Neural cell (in vitro differentiated cells): ENCODE measurements at regions not wholly inside any gene's neighbourhood (a gene's known extent, or its start where the extent isn't known, plus 50 kb on each side); places are given as distances from the start of the nearest gene placed in this dataset.

Experiments
- H2AFZ ChIP-seq: fragments of 200-600, 300-800 bp; sonication (generic), shearing (Covaris generic); 2 replicates; pipeline ENCODE4 v1.6.0; 2014; ENCODE audit warnings: low read depth, mild to moderate bottlenecking, antibody characterized with exemption, low read length, moderate library complexity
- H3F3A ChIP-seq: fragments of 200-600 bp; shearing (Covaris generic); 2 replicates; pipeline ENCODE4 v1.6.1; 2016; ENCODE audit warnings: mild to moderate bottlenecking, moderate library complexity, mixed read lengths, antibody characterized with exemption, low read length; ENCODE audit not compliant: insufficient read depth, poor library complexity, severe bottlenecking
- H3K27ac ChIP-seq: fragments of 200-600, 300-800 bp; sonication (generic), shearing (Covaris generic); 2 replicates; pipeline ENCODE4 v1.5.1; 2014; ENCODE audit warnings: mild to moderate bottlenecking, low read length, moderate library complexity
- H3K27me3 ChIP-seq: fragments of 300-800, 200-600 bp; sonication (generic), shearing (Covaris generic); 2 replicates; pipeline ENCODE4 v1.6.0; 2014; ENCODE audit warnings: mild to moderate bottlenecking, low read depth, low read length, moderate library complexity; ENCODE audit not compliant: insufficient read depth
- H3K36me3 ChIP-seq: fragments of 300-800, 200-600 bp; sonication (generic), shearing (Covaris generic); 2 replicates; pipeline ENCODE4 v1.5.1; 2014; ENCODE audit warnings: mild to moderate bottlenecking, antibody characterized with exemption, low read length, moderate library complexity; ENCODE audit not compliant: insufficient read depth
- H3K4me2 ChIP-seq: fragments of 300-800, 200-600 bp; sonication (generic), shearing (Covaris generic); 2 replicates; pipeline ENCODE4 v1.6.0; 2014; ENCODE audit warnings: mild to moderate bottlenecking, low read length
- H3K4me3 ChIP-seq: fragments of 300-800, 200-600 bp; sonication (generic), shearing (Covaris generic); 2 replicates; pipeline ENCODE4 v1.5.1; 2014; ENCODE audit warnings: mild to moderate bottlenecking, low read length, moderate library complexity
- H3K79me2 ChIP-seq: fragments of 200-600 bp; shearing (Covaris generic); replicated peaks from 2 replicates; pipeline ENCODE4 v1.6.0; 2014; ENCODE audit warnings: mild to moderate bottlenecking, low read length, moderate library complexity; ENCODE audit not compliant: insufficient read depth
- H3K9ac ChIP-seq: fragments of 300-800, 200-600 bp; sonication (generic), shearing (Covaris generic); 2 replicates; pipeline ENCODE4 v1.6.1; 2016; ENCODE audit warnings: mild to moderate bottlenecking, low read length, mixed read lengths
- H3K9me2 ChIP-seq: fragments of 200-600 bp; shearing (Covaris generic); 2 replicates; pipeline ENCODE4 v1.6.1; 2016; ENCODE audit warnings: mild to moderate bottlenecking, low read length, mixed read lengths; ENCODE audit not compliant: insufficient read depth
- H3K9me3 ChIP-seq: fragments of 200-600, 300-800 bp; sonication (generic), shearing (Covaris generic); 2 replicates; pipeline ENCODE4 v1.6.1; 2016; ENCODE audit warnings: mild to moderate bottlenecking, mixed run types, low read length, moderate library complexity, mixed read lengths
- H4K20me1 ChIP-seq: fragments of 200-600 bp; shearing (Covaris generic); 2 replicates; pipeline ENCODE4 v1.6.1; 2016; ENCODE audit warnings: mild to moderate bottlenecking, mixed run types; ENCODE audit not compliant: insufficient read depth
- CTCF ChIP-seq: fragments of 450-650 bp; IDR thresholded peaks from 2 replicates; pipeline ENCODE4 v1.5.1; 2014; ENCODE audit warnings: antibody characterized with exemption, mild to moderate bottlenecking, moderate library complexity; ENCODE audit not compliant: poor library complexity, severe bottlenecking
- EP300 ChIP-seq: fragments of 450-650 bp; conservative IDR thresholded peaks from 2 replicates; pipeline ENCODE4 v1.6.1; 2014; ENCODE audit warnings: antibody characterized with exemption, mild to moderate bottlenecking, moderate library complexity; ENCODE audit not compliant: poor library complexity, severe bottlenecking
- EZH2 ChIP-seq: fragments of 200-600, 300-800 bp; shearing (Covaris generic), sonication (generic); IDR thresholded peaks from 2 replicates; pipeline ENCODE4 v1.6.1; 2014; ENCODE audit warnings: antibody characterized with exemption, low read length, borderline replicate concordance, mild to moderate bottlenecking; ENCODE audit not compliant: insufficient read depth, poor library complexity, severe bottlenecking
- MXI1 ChIP-seq: fragments of 450-650 bp; conservative IDR thresholded peaks from 2 replicates; pipeline ENCODE4 v1.6.1; 2014; ENCODE audit warnings: antibody characterized with exemption, mild to moderate bottlenecking; ENCODE audit not compliant: poor library complexity, severe bottlenecking
- POLR2AphosphoS5 ChIP-seq: IDR thresholded peaks from 2 replicates; pipeline ENCODE4 v1.6.1; 2012
- RAD21 ChIP-seq: fragments of 450-650 bp; conservative IDR thresholded peaks from 2 replicates; pipeline ENCODE4 v1.6.1; 2014; ENCODE audit warnings: antibody characterized with exemption, mild to moderate bottlenecking, moderate library complexity
- REST ChIP-seq: IDR thresholded peaks from 2 replicates; pipeline ENCODE4 v1.6.1; 2012; ENCODE audit warnings: borderline replicate concordance
- SMC3 ChIP-seq: fragments of 450-650 bp; conservative IDR thresholded peaks from 2 replicates; pipeline ENCODE4 v1.6.1; 2014; ENCODE audit warnings: antibody characterized with exemption, mild to moderate bottlenecking, moderate library complexity; ENCODE audit not compliant: poor library complexity
- TAF1 ChIP-seq: IDR thresholded peaks from 2 replicates; pipeline ENCODE4 v1.6.1; 2012; ENCODE audit warnings: low read depth

- Histone ChIP-seq H3F3A (no peaks in the 10 kb centered on the region), H3K9ac (no peak overlapping the region), H3K4me3 (no peak overlapping the region), H3K79me2 (no peaks in the 10 kb centered on the region), H4K20me1 (no peaks in the 10 kb centered on the region), H3K27ac (no peak overlapping the region), H2AFZ (no peak overlapping the region), H3K36me3 (no peaks in the 10 kb centered on the region), H3K9me2 (no peaks in the 10 kb centered on the region), H3K27me3 (no peaks in the 10 kb centered on the region), H3K9me3 (no peaks in the 10 kb centered on the region), H3K4me2 (no peak overlapping the region)
- TF ChIP-seq EP300 = no peak
- TF ChIP-seq EZH2 = no peak
- TF ChIP-seq RAD21 = no peak
- TF ChIP-seq CTCF = no peak
- TF ChIP-seq TAF1 = no peak
- no peak for TF ChIP-seq REST
- TF ChIP-seq MXI1 = no peak
These were observed 204.5 kb downstream of the ERMARD start for GRCh38 chr6:169955731-169956437.

GRCh38 chr6:169954977-169955376 lies 203.6 kb downstream of the ERMARD start:
- Histone ChIP-seq H3K4me2 (no peak overlapping the region), H2AFZ (no peak overlapping the region), H3K9me2 (no peaks in the 10 kb centered on the region), H4K20me1 (no peaks in the 10 kb centered on the region), H3K27me3 (no peaks in the 10 kb centered on the region), H3F3A (no peaks in the 10 kb centered on the region), H3K36me3 (no peaks in the 10 kb centered on the region), H3K27ac (no peak overlapping the region), H3K4me3 (no peak overlapping the region), H3K79me2 (no peaks in the 10 kb centered on the region), H3K9ac (no peak overlapping the region), H3K9me3 (no peaks in the 10 kb centered on the region)
- no peak for TF ChIP-seq SMC3
- TF ChIP-seq RAD21 = no peak

GRCh38 chr6:169953686-169954085 lies 202.3 kb downstream of the ERMARD start:
- no peaks in the 10 kb centered on the region for H4K20me1 ChIP-seq
- no peaks in the 10 kb centered on the region for H3K27me3 ChIP-seq
- no peaks in the 10 kb centered on the region for H3K79me2 ChIP-seq
- H3K9me2 ChIP-seq = no peaks in the 10 kb centered on the region
- no peak overlapping the region for H3K9ac ChIP-seq
- TF ChIP-seq EP300 (no peak), POLR2AphosphoS5 (no peak), EZH2 (no peak), SMC3 (no peak), REST (no peak), CTCF (no peak), RAD21 (no peak), TAF1 (no peak), MXI1 (no peak)
- H2AFZ ChIP-seq = no peak overlapping the region
- no peak overlapping the region for H3K27ac ChIP-seq
- H3K4me2 ChIP-seq = no peak overlapping the region
- no peaks in the 10 kb centered on the region for H3K9me3 ChIP-seq
- H3F3A ChIP-seq = no peaks in the 10 kb centered on the region
- no peak overlapping the region for H3K4me3 ChIP-seq
- H3K36me3 ChIP-seq = no peaks in the 10 kb centered on the region
